SK-N-SH treated with all-trans-retinoic acid at 6 μM for 48 hours (cell line): ENCODE measurements at regions not wholly inside any gene's neighbourhood (a gene's known extent, or its start where the extent isn't known, plus 50 kb on each side); places are given as distances from the start of the nearest gene placed in this dataset.

Experiments
- ATAC-seq: fragments of 200-7000 bp; cut with Tn5 transposase; 3 replicates; pipeline ENCODE4 v1.9.1; 2020; ENCODE audit warnings: mild to moderate bottlenecking, moderate library complexity
- ARNTL ChIP-seq: fragments of 450-650 bp; formaldehyde crosslinking; IDR thresholded peaks from 2 replicates; pipeline ENCODE4 v1.5.0; 2020; ENCODE audit warnings: low read depth, mild to moderate bottlenecking, moderate library complexity, borderline replicate concordance
- CSDC2 ChIP-seq: fragments of 250-450 bp; sonication (Bioruptor Pico); IDR thresholded peaks from 2 replicates; pipeline ENCODE4 v1.5.0; 2020; ENCODE audit warnings: mild to moderate bottlenecking, moderate library complexity
- ESRRG ChIP-seq: fragments of 250-450 bp; sonication (Bioruptor Pico); IDR thresholded peaks from 2 replicates; pipeline ENCODE4 v1.6.1; 2021; ENCODE audit warnings: mild to moderate bottlenecking
- GLIS3 ChIP-seq: fragments of 250-450 bp; sonication (Bioruptor Pico); IDR thresholded peaks from 2 replicates; pipeline ENCODE4 v1.5.0; 2020; ENCODE audit warnings: mild to moderate bottlenecking, moderate library complexity
- ISL1 ChIP-seq: fragments of 250-450 bp; sonication (Bioruptor Pico); IDR thresholded peaks from 2 replicates; pipeline ENCODE4 v2.1.2; 2022; ENCODE audit warnings: mild to moderate bottlenecking, moderate library complexity
- OSR1 ChIP-seq: fragments of 250-450 bp; sonication (Bioruptor Pico); IDR thresholded peaks from 2 replicates; pipeline ENCODE4 v1.8.0; 2022; ENCODE audit warnings: moderate library complexity, mild to moderate bottlenecking, inconsistent platforms
- PPARA ChIP-seq: fragments of 250-450 bp; sonication (Bioruptor Pico); IDR thresholded peaks from 2 replicates; pipeline ENCODE4 v1.5.0; 2020; ENCODE audit warnings: mild to moderate bottlenecking, borderline replicate concordance
- RARB ChIP-seq: fragments of 250-450 bp; sonication (Bioruptor Pico); IDR thresholded peaks from 2 replicates; pipeline ENCODE4 v1.8.0; 2021; ENCODE audit warnings: mild to moderate bottlenecking, moderate library complexity
- SNAI2 ChIP-seq: fragments of 250-450 bp; sonication (Bioruptor Pico); IDR thresholded peaks from 2 replicates; pipeline ENCODE4 v1.5.0; 2020; ENCODE audit warnings: mild to moderate bottlenecking, moderate library complexity
- TCF4 ChIP-seq: fragments of 250-450 bp; sonication (Bioruptor Pico); IDR thresholded peaks from 2 replicates; pipeline ENCODE4 v1.8.0; 2021; ENCODE audit warnings: mild to moderate bottlenecking, moderate library complexity, borderline replicate concordance
- TOX ChIP-seq: fragments of 250-450 bp; sonication (Bioruptor Pico); IDR thresholded peaks from 2 replicates; pipeline ENCODE4 v1.8.0; 2021; ENCODE audit warnings: mild to moderate bottlenecking, moderate library complexity, borderline replicate concordance
- ZC3H10 ChIP-seq: fragments of 250-450 bp; sonication (Bioruptor Pico); IDR thresholded peaks from 2 replicates; pipeline ENCODE4 v1.5.1; 2021; ENCODE audit warnings: mild to moderate bottlenecking, moderate library complexity
- ZFP30 ChIP-seq: fragments of 450-650 bp; formaldehyde crosslinking; IDR thresholded peaks from 2 replicates; pipeline ENCODE4 v1.5.0; 2022; ENCODE audit warnings: mild to moderate bottlenecking, moderate library complexity
- ZNF565 ChIP-seq: fragments of 450-650 bp; formaldehyde crosslinking; conservative IDR thresholded peaks from 2 replicates; pipeline ENCODE4 v1.5.0; 2020; ENCODE audit warnings: low read depth, mild to moderate bottlenecking, moderate library complexity
- ZNF70 ChIP-seq: fragments of 450-650 bp; formaldehyde crosslinking; IDR thresholded peaks from 2 replicates; pipeline ENCODE4 v1.5.0; 2020; ENCODE audit warnings: mild to moderate bottlenecking, moderate library complexity
- ZNF8 ChIP-seq: fragments of 450-650 bp; formaldehyde crosslinking; IDR thresholded peaks from 2 replicates; pipeline ENCODE4 v1.5.0; 2020; ENCODE audit warnings: mild to moderate bottlenecking, moderate library complexity
- TF ChIP-seq, protein P1 (sequence below): fragments of 250-450 bp; sonication (Bioruptor Pico); IDR thresholded peaks from 2 replicates; pipeline ENCODE4 v1.8.0; 2020; ENCODE audit warnings: mild to moderate bottlenecking, moderate library complexity, borderline replicate concordance
- TF ChIP-seq, protein P2 (sequence below): fragments of 250-450 bp; sonication (Bioruptor Pico); IDR thresholded peaks from 2 replicates; pipeline ENCODE4 v1.5.1; 2020; ENCODE audit warnings: low read depth, mild to moderate bottlenecking, moderate library complexity
- TF ChIP-seq, protein P3 (sequence below): fragments of 250-450 bp; sonication (Bioruptor Pico); IDR thresholded peaks from 2 replicates; pipeline ENCODE4 v1.5.0; 2020; ENCODE audit warnings: mild to moderate bottlenecking, moderate library complexity
- TF ChIP-seq, protein P4 (sequence below): fragments of 250-450 bp; sonication (Bioruptor Pico); IDR thresholded peaks from 2 replicates; pipeline ENCODE4 v1.8.0; 2021; ENCODE audit warnings: low read depth, mild to moderate bottlenecking, moderate library complexity, borderline replicate concordance

DNA sequence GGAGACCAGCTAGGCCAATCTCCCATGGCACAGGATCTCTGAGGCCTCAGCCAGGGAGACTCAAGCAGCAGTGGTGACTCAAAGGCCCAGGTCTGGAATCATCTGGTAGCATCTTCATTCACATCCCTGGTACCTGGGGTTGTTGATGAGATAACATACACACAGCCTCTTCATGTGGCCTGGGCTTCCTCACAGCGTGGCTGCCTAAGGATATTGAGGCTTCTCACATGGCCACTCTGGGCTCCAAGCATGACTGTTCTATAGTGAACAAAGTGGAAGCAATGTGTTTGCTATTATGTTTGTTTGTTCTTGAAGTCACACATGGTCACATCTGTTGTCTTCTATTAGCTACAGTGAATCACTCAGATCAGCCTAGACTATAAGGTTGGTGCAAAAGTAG lies 584.1 kb downstream of the VRK1 start:
- ATAC-seq, result no peak
- TF ChIP-seq PPARA (CRISPR knock-in tag), result no peak
- TF ChIP-seq OSR1 (CRISPR knock-in tag), result no peak
- no peak for TF ChIP-seq ISL1 (CRISPR knock-in tag)
- no peak for TF ChIP-seq CSDC2 (CRISPR knock-in tag)
- TF ChIP-seq ZNF8 (CRISPR knock-in tag), result no peak
- TF ChIP-seq ZFP30 (CRISPR knock-in tag), result no peak
- no peak for TF ChIP-seq GLIS3 (CRISPR knock-in tag)
- no peak for TF ChIP-seq TOX
- no peak for TF ChIP-seq RARB (CRISPR knock-in tag)
- no peak for TF ChIP-seq ZC3H10 (CRISPR knock-in tag)
- TF ChIP-seq, protein P1, sequence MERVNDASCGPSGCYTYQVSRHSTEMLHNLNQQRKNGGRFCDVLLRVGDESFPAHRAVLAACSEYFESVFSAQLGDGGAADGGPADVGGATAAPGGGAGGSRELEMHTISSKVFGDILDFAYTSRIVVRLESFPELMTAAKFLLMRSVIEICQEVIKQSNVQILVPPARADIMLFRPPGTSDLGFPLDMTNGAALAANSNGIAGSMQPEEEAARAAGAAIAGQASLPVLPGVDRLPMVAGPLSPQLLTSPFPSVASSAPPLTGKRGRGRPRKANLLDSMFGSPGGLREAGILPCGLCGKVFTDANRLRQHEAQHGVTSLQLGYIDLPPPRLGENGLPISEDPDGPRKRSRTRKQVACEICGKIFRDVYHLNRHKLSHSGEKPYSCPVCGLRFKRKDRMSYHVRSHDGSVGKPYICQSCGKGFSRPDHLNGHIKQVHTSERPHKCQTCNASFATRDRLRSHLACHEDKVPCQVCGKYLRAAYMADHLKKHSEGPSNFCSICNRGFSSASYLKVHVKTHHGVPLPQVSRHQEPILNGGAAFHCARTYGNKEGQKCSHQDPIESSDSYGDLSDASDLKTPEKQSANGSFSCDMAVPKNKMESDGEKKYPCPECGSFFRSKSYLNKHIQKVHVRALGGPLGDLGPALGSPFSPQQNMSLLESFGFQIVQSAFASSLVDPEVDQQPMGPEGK, result no peak
- TF ChIP-seq, protein P2, sequence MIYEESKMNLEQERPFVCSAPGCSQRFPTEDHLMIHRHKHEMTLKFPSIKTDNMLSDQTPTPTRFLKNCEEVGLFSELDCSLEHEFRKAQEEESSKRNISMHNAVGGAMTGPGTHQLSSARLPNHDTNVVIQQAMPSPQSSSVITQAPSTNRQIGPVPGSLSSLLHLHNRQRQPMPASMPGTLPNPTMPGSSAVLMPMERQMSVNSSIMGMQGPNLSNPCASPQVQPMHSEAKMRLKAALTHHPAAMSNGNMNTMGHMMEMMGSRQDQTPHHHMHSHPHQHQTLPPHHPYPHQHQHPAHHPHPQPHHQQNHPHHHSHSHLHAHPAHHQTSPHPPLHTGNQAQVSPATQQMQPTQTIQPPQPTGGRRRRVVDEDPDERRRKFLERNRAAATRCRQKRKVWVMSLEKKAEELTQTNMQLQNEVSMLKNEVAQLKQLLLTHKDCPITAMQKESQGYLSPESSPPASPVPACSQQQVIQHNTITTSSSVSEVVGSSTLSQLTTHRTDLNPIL, result no peak

GRCh38 chr14:97382616-97383226 lies 585.5 kb downstream of the VRK1 start:
- no peak for ATAC-seq
- TF ChIP-seq TOX, result no peak
- TF ChIP-seq, protein P3, sequence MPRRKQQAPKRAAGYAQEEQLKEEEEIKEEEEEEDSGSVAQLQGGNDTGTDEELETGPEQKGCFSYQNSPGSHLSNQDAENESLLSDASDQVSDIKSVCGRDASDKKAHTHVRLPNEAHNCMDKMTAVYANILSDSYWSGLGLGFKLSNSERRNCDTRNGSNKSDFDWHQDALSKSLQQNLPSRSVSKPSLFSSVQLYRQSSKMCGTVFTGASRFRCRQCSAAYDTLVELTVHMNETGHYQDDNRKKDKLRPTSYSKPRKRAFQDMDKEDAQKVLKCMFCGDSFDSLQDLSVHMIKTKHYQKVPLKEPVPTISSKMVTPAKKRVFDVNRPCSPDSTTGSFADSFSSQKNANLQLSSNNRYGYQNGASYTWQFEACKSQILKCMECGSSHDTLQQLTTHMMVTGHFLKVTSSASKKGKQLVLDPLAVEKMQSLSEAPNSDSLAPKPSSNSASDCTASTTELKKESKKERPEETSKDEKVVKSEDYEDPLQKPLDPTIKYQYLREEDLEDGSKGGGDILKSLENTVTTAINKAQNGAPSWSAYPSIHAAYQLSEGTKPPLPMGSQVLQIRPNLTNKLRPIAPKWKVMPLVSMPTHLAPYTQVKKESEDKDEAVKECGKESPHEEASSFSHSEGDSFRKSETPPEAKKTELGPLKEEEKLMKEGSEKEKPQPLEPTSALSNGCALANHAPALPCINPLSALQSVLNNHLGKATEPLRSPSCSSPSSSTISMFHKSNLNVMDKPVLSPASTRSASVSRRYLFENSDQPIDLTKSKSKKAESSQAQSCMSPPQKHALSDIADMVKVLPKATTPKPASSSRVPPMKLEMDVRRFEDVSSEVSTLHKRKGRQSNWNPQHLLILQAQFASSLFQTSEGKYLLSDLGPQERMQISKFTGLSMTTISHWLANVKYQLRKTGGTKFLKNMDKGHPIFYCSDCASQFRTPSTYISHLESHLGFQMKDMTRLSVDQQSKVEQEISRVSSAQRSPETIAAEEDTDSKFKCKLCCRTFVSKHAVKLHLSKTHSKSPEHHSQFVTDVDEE (CRISPR knock-in tag), result no peak
- TF ChIP-seq, protein P2, result no peak
- no peak for TF ChIP-seq PPARA (CRISPR knock-in tag)
- no peak for TF ChIP-seq ZC3H10 (CRISPR knock-in tag)
- TF ChIP-seq, protein P4, sequence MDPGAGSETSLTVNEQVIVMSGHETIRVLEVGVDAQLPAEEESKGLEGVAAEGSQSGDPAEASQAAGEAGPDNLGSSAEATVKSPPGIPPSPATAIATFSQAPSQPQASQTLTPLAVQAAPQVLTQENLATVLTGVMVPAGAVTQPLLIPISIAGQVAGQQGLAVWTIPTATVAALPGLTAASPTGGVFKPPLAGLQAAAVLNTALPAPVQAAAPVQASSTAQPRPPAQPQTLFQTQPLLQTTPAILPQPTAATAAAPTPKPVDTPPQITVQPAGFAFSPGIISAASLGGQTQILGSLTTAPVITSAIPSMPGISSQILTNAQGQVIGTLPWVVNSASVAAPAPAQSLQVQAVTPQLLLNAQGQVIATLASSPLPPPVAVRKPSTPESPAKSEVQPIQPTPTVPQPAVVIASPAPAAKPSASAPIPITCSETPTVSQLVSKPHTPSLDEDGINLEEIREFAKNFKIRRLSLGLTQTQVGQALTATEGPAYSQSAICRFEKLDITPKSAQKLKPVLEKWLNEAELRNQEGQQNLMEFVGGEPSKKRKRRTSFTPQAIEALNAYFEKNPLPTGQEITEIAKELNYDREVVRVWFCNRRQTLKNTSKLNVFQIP (CRISPR knock-in tag), result no peak

DNA sequence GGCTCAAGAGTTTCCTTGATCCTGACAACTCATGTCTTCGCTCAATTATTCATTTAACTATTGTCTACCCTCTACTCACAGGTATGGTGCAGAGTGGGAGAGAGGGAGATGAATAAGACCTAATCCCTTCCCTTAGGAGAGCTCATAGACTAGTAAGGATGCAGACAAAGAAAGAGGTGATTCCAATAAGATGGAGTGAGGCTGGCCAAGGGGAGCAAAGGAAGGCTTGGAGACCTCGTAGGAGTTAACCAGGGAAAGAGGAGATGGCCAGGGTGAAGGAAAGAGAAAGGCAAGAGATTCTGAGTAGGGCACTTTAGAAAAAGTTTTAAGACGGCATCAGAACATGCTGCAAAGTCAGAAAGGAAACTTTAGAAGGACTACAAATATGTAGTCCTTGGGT lies 588.5 kb downstream of the VRK1 start:
- no peak for ATAC-seq
- no peak for TF ChIP-seq TOX
- no peak for TF ChIP-seq TCF4 (CRISPR knock-in tag)
- no peak for TF ChIP-seq RARB (CRISPR knock-in tag)
- no peak for TF ChIP-seq ESRRG (CRISPR knock-in tag)

DNA sequence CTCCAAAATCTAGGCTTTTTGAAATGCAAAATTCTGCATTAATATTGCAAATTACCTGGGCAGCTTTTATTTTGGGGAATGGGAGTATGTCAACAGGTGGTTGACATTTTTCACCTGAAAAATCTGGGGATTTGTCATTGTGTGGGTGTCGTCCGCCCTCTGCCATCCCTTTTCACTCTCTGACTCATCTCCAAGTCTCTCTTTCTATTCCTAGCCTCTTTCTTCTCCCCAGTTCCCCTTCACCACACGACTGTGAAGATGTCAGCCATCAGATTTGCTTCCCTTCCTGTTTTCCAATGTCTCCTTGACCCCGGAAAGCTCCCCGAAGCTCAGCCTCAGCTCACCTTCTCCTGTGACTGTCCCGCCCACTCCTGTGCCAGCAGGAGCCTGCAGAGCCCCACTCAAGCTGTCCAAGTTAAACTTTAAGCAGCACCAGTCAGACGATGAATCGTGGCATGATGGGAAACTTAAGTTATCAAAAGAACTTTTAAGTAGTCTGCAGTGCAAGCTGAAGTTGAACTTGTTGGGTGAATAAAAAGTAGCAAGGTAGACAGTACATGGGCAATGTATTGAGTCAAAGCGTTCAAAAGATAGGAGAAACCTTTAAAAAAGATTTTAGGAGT lies 590.2 kb downstream of the VRK1 start:
- ATAC-seq, result no peak
- TF ChIP-seq ZNF8 (CRISPR knock-in tag) (no peak), ZNF70 (no peak), ISL1 (CRISPR knock-in tag) (no peak), ARNTL (no peak), GLIS3 (CRISPR knock-in tag) (no peak), PPARA (CRISPR knock-in tag) (no peak), ZC3H10 (CRISPR knock-in tag) (no peak), TCF4 (CRISPR knock-in tag) (no peak), ESRRG (CRISPR knock-in tag) (no peak), ZNF565 (CRISPR knock-in tag) (no peak), CSDC2 (CRISPR knock-in tag) (no peak), OSR1 (CRISPR knock-in tag) (no peak), SNAI2 (CRISPR knock-in tag) (no peak)
- TF ChIP-seq, protein P4 (CRISPR knock-in tag), result no peak
- TF ChIP-seq, protein P1, result no peak
